Kidney (tissue), 13 donors: ENCODE measurements at regions not wholly inside any gene's neighbourhood (a gene's known extent, or its start where the extent isn't known, plus 50 kb on each side); places are given as distances from the start of the nearest gene placed in this dataset.

Source experiments
- DNase-seq, 5 donors: peaks; one replicate each; pipeline ENCODE4 v3.0.0-alpha.2; 2013 to 2020
- FAIRE-seq: peaks from 2 replicates; lab custom pipeline; 2012; peaks lifted over from hg19 to GRCh38; lab: Jason Lieb, UNC
- H3K27ac ChIP-seq, 2 donors: one replicate each; pipeline ENCODE4 v1.7.0; 2013; ENCODE audit warnings: low read depth in 2 of 2, low read length in 2 of 2, inconsistent platforms in 1 of 2
- H3K27me3 ChIP-seq: one replicate; pipeline ENCODE4 v1.7.1; 2013; ENCODE audit warnings: low read length, inconsistent platforms; ENCODE audit not compliant: control insufficient read depth, insufficient read depth
- H3K36me3 ChIP-seq, 3 donors: one replicate each; pipeline versions ENCODE4 v1.7.0 to v1.7.1; 2013; ENCODE audit warnings: low read length in 3 of 3, control low read depth in 1 of 3, inconsistent platforms in 1 of 3; ENCODE audit not compliant: insufficient read depth in 3 of 3, control insufficient read depth in 2 of 3
- H3K4me1 ChIP-seq, 3 donors: one replicate each; pipeline versions ENCODE4 v1.7.0 to v1.7.1; 2013; ENCODE audit warnings: low read length in 3 of 3, inconsistent platforms in 1 of 3, low read depth in 1 of 3; ENCODE audit not compliant: control insufficient read depth in 2 of 3, insufficient read depth in 2 of 3
- H3K4me3 ChIP-seq, 3 donors: one replicate each; pipeline versions ENCODE4 v1.7.0 to v1.8.1; 2013; ENCODE audit warnings: low read length in 3 of 3, control low read depth in 1 of 3, inconsistent platforms in 1 of 3
- H3K9ac ChIP-seq, 3 donors: one replicate each; pipeline versions ENCODE4 v1.7.0 to v1.7.1; 2013; ENCODE audit warnings: low read length in 3 of 3, control low read depth in 1 of 3, inconsistent platforms in 1 of 3
- H3K9me3 ChIP-seq, 3 donors: one replicate each; pipeline versions ENCODE4 v1.7.0 to v1.7.1; 2013; ENCODE audit warnings: low read length in 3 of 3, control low read depth in 1 of 3, inconsistent platforms in 1 of 3; ENCODE audit not compliant: control insufficient read depth in 2 of 3, insufficient read depth in 1 of 3
- intact Hi-C: fragments of 100-400 bp; cut with DNase I; formaldehyde crosslinking; loops from one replicate; pipeline ENCODE4 v1.11.1; 2022
- TF ChIP-seq, protein P1 (sequence below): IDR thresholded peaks from 3 replicates; pipeline ENCODE4 v1.5.1; 2012; ENCODE audit warnings: mild to moderate bottlenecking, moderate library complexity, borderline replicate concordance; ENCODE audit not compliant: insufficient read depth; ENCODE audit errors: extremely low read depth
- donor health status: control.
- donor health status: control.
- donor health status: control.
- donor health status: control.
- donor health status: control.
- donor health status: DM: yes; HTN: yes; CAD: no.
- donor health status: Normal renal cell carcinoma (clear cell type).

DNA sequence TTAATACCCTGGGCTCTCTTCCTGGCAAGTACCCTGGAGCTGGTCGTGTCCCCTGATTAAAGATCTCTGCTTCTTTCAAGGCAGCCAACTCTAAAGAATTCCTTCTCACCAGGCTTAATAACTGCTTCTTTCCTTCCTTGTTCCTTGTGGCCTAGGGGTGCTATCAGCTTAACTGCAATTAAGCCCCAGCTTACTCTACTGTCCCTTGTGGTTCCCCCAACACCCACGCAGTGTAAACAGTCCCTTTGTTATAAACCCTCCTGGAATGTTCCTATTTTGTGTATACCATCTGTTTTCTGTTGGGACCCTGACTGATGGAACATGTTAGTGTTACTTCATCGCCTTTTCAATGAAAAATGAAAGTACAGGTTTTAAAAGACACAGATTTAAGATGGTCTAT, 126.4 kb upstream of the KIRREL3 start:
- intact Hi-C loops: no loop called here
- TF ChIP-seq, protein P1, sequence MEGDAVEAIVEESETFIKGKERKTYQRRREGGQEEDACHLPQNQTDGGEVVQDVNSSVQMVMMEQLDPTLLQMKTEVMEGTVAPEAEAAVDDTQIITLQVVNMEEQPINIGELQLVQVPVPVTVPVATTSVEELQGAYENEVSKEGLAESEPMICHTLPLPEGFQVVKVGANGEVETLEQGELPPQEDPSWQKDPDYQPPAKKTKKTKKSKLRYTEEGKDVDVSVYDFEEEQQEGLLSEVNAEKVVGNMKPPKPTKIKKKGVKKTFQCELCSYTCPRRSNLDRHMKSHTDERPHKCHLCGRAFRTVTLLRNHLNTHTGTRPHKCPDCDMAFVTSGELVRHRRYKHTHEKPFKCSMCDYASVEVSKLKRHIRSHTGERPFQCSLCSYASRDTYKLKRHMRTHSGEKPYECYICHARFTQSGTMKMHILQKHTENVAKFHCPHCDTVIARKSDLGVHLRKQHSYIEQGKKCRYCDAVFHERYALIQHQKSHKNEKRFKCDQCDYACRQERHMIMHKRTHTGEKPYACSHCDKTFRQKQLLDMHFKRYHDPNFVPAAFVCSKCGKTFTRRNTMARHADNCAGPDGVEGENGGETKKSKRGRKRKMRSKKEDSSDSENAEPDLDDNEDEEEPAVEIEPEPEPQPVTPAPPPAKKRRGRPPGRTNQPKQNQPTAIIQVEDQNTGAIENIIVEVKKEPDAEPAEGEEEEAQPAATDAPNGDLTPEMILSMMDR: no peak
- no peaks in the 10 kb centered on the region for H3K9me3 ChIP-seq
- H3K27me3 ChIP-seq: no peaks in the 10 kb centered on the region
- DNase-seq (no peak), FAIRE-seq (no peak)
- H3K9ac ChIP-seq: no peak overlapping the region
- H3K36me3 ChIP-seq: no peaks in the 10 kb centered on the region
- no peaks in the 10 kb centered on the region for H3K4me1 ChIP-seq
- no peak overlapping the region for H3K27ac ChIP-seq
- H3K4me3 ChIP-seq: no peak overlapping the region

DNA sequence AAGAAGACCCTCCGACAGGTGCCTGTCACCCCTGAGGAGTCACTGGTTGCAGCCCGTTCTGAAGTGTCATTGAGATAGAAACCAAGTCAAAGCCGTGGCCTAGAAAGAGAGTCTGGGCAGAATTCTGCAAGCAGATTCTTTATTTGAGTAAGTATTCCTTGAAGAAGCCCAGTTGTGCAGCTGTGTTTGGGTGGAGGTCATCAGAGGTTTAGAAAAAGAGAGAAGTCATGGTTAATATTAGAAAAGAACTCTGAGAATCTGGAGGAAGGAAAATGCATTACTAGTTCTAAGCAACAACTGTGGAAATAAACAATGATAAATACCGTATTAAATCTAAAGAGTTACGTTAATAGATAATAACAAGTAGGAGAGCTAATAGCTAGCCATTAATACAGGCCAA, 118.8 kb upstream of the KIRREL3 start:
- Histone ChIP-seq H3K36me3 (no peaks in the 10 kb centered on the region), H3K27ac (no peak overlapping the region), H3K4me3 (no peak overlapping the region), H3K9ac (no peak overlapping the region), H3K9me3 (no peaks in the 10 kb centered on the region), H3K27me3 (no peaks in the 10 kb centered on the region), H3K4me1 (no peaks in the 10 kb centered on the region)
- intact Hi-C loops: no loop called here
- DNase-seq (no peak), FAIRE-seq (no peak)
- TF ChIP-seq, protein P1: no peak

DNA sequence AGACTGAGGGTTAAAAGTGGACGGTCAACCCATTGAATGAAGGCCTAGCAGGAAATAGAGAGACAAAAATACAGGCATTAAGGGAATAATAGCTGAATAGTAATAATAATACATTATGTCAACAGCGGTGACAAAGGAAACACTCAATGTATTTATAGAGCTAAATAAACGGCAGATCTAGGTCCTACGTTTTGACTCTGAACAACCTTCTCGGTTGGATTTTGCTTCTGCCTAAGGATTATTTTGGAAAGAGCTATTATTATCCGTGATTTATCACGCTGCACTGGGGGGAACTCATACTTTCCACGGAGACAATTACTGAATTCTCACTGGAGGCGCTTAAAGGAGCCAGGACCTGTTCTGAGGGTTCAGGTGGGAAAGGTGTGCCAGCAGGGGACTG, 118.2 kb upstream of the KIRREL3 start:
- H3K27me3 ChIP-seq: no peaks in the 10 kb centered on the region
- no peaks in the 10 kb centered on the region for H3K36me3 ChIP-seq
- H3K4me3 ChIP-seq: no peak overlapping the region
- H3K27ac ChIP-seq: no peak overlapping the region
- DNase-seq: no peak
- TF ChIP-seq, protein P1: no peak
- FAIRE-seq: no peak
- no peak overlapping the region for H3K9ac ChIP-seq
- intact Hi-C loops: no loop called here
- H3K9me3 ChIP-seq: no peaks in the 10 kb centered on the region
- H3K4me1 ChIP-seq: no peaks in the 10 kb centered on the region

DNA sequence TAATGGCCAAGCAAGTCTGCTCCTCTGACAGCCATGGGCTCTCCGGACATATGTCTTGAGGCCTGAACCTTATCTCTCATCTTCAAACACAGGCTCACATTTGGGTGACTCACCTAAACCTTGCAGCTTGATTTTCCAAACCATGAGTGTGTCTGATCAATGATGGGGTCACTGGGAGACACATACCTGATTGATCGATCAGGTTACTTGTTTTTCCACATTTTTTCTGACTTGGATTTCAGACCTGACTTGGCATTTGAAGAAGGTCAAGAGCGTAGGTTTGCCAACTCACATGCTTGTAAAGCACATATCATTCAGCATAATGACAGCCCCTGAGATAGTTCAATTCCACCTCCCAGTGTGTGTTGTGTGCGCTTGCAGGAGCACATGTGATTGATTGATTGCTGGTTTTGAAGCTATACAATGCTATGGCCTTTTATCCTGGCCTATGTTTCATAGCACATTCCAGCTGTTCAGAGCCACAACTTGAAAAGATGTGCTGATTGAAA, 116.7 kb upstream of the KIRREL3 start:
- Histone ChIP-seq H3K9me3 (no peaks in the 10 kb centered on the region), H3K9ac (no peak overlapping the region), H3K27me3 (no peaks in the 10 kb centered on the region), H3K36me3 (no peaks in the 10 kb centered on the region), H3K27ac (no peak overlapping the region), H3K4me3 (no peak overlapping the region), H3K4me1 (no peaks in the 10 kb centered on the region)
- intact Hi-C loops: no loop called here
- FAIRE-seq: no peak
- TF ChIP-seq, protein P1: no peak
- no peak for DNase-seq
